CD4-positive, alpha-beta memory T cell (primary cell): ENCODE measurements at regions not wholly inside any gene's neighbourhood (a gene's known extent, or its start where the extent isn't known, plus 50 kb on each side); places are given as distances from the start of the nearest gene placed in this dataset.

ENCODE experiments used
- CTCF ChIA-PET: fragments of 350-600 bp; sonication (Branson Sonifier 250); formaldehyde crosslinking; loops from one replicate; lab custom pipeline; 2021; ENCODE audit warnings: inconsistent platforms; ENCODE audit not compliant: partially characterized antibody; lab: Charles Lee
- POLR2A ChIA-PET: fragments of 350-600 bp; sonication (Branson Sonifier 250); formaldehyde crosslinking; loops from one replicate; lab custom pipeline; 2021; ENCODE audit not compliant: partially characterized antibody; lab: Charles Lee
- DNase-seq, 5 donors: peaks; one replicate each; pipeline versions ENCODE4 v3.0.0 to v3.0.0-alpha.2; 2020 to 2022; ENCODE audit warnings: mixed read lengths in 1 of 5
- H3K27ac ChIP-seq: one replicate; pipeline ENCODE4 v1.7.0; 2013; ENCODE audit warnings: low read depth, low read length
- H3K27me3 ChIP-seq: 2 replicates; pipeline ENCODE4 v1.7.0; 2013; ENCODE audit warnings: mild to moderate bottlenecking, low read length, moderate library complexity; ENCODE audit not compliant: insufficient read depth
- H3K36me3 ChIP-seq: 2 replicates; pipeline ENCODE4 v1.7.0; 2013; ENCODE audit warnings: mild to moderate bottlenecking, low read length, moderate library complexity; ENCODE audit not compliant: insufficient read depth
- H3K4me1 ChIP-seq: 2 replicates; pipeline ENCODE4 v1.7.0; 2013; ENCODE audit warnings: mild to moderate bottlenecking, low read length, moderate library complexity; ENCODE audit not compliant: insufficient read depth
- H3K4me3 ChIP-seq, 2 donors: one replicate each; pipeline ENCODE4 v1.7.0; 2013; ENCODE audit warnings: low read length in 2 of 2, mild to moderate bottlenecking in 1 of 2
- H3K9me3 ChIP-seq, 2 donors: one replicate each; pipeline ENCODE4 v1.7.0; 2013; ENCODE audit warnings: low read length in 2 of 2, control low read depth in 1 of 2; ENCODE audit not compliant: control insufficient read depth in 1 of 2
- H3K27ac Mint-ChIP-seq, 7 donors: one replicate each; pipeline ENCODE4 v1.8.0; 2020 to 2021; ENCODE audit warnings: mixed read lengths in 7 of 7, mild to moderate bottlenecking in 6 of 7, inconsistent platforms in 3 of 7, moderate library complexity in 3 of 7
- H3K27me3 Mint-ChIP-seq, 2 donors: one replicate each; pipeline ENCODE4 v1.8.0; 2020 to 2021; ENCODE audit warnings: mixed read lengths in 2 of 2
- H3K36me3 Mint-ChIP-seq, 2 donors: one replicate each; pipeline ENCODE4 v1.8.0; 2020 to 2021; ENCODE audit warnings: mixed read lengths in 2 of 2, inconsistent platforms in 1 of 2, mild to moderate bottlenecking in 1 of 2
- H3K4me1 Mint-ChIP-seq, 4 donors: one replicate each; pipeline ENCODE4 v1.8.0; 2020 to 2021; ENCODE audit warnings: mixed read lengths in 4 of 4, mild to moderate bottlenecking in 1 of 4
- H3K4me3 Mint-ChIP-seq, 8 donors: one replicate each; pipeline ENCODE4 v1.8.0; 2020 to 2021; ENCODE audit warnings: mixed read lengths in 8 of 8, mild to moderate bottlenecking in 7 of 8, moderate library complexity in 6 of 8, inconsistent platforms in 3 of 8
- H3K9me3 Mint-ChIP-seq, 8 donors: one replicate each; pipeline ENCODE4 v1.8.0; 2020 to 2021; ENCODE audit warnings: mixed read lengths in 8 of 8, mild to moderate bottlenecking in 5 of 8, inconsistent platforms in 3 of 8, moderate library complexity in 1 of 8
- intact Hi-C: fragments of 100-400 bp; cut with micrococcal nuclease; formaldehyde crosslinking; loops from one replicate; pipeline ENCODE4 v1.15.1; 2023

DNA sequence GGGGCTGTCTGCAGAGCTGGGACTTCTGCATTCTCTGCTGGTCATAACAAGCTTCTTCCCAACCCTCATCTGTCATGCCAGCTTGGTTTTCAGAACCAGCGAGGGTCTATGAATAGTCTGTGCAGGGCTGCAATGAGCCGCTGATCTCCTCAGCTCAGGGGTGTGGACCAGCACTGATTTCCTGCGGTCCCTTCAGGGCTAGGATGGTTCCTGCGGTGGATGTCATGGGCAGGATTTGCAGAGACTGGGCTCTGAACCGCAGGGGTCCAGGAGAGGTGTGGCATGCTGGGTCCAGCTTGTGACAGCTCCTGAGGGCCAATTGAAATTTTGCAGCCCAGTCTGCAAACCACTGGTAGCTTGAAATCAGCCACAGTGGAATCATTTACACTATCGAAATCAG lies 188.2 kb upstream of the AGAP1 start:
- H3K9me3 Mint-ChIP-seq: peaks cover 0 to 3% (median 0%) of the 10 kb centered on the region in 8 donors
- Histone ChIP-seq H3K9me3 (no peaks in the 10 kb centered on the region), H3K36me3 (no peaks in the 10 kb centered on the region), H3K27ac (no peak overlapping the region), H3K4me3 (no peak overlapping the region), H3K4me1 (no peaks in the 10 kb centered on the region), H3K27me3 (no peaks in the 10 kb centered on the region)
- ChIA-PET CTCF (no interaction called here), POLR2A (no interaction called here)
- no peaks in the 10 kb centered on the region for H3K36me3 Mint-ChIP-seq
- no peak overlapping the region for H3K4me3 Mint-ChIP-seq
- no peaks in the 10 kb centered on the region for H3K4me1 Mint-ChIP-seq
- H3K27me3 Mint-ChIP-seq: peaks cover 12 to 20% of the 10 kb centered on the region in 2 donors
- DNase-seq: no peak
- no peak overlapping the region for H3K27ac Mint-ChIP-seq
- intact Hi-C loops: no loop called here

DNA sequence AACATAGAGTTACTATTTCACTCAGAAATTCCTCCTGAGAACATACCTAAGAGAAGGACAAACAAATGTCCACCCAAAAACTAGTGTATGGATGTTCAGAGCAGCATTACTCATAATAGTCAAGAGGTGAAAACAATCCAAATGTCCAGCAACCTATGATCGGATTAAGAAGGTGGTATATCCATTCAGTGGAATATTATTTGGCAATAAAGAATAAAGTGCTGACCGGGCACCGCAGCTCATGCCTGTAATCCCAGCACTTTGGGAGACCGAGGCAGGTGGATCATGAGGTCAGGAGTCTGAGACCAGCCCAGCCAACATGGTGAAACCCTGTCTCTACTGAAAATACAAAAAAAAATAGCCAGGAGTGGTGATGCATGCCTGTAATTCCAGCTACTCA lies 182.8 kb upstream of the AGAP1 start:
- Mint-ChIP-seq H3K36me3 (no peaks in the 10 kb centered on the region), H3K9me3 (peaks cover 0 to 8% (median under 1%) of the 10 kb centered on the region in 8 donors), H3K4me1 (no peaks in the 10 kb centered on the region), H3K4me3 (no peak overlapping the region), H3K27me3 (peaks cover 4 to 10% of the 10 kb centered on the region in 2 donors), H3K27ac (no peak overlapping the region)
- CTCF ChIA-PET: no interaction called here
- no peaks in the 10 kb centered on the region for H3K4me1 ChIP-seq
- no peak overlapping the region for H3K4me3 ChIP-seq
- no peaks in the 10 kb centered on the region for H3K9me3 ChIP-seq
- intact Hi-C loops: no loop called here
- H3K36me3 ChIP-seq: no peaks in the 10 kb centered on the region
- no peak for DNase-seq
- H3K27ac ChIP-seq: no peak overlapping the region
- POLR2A ChIA-PET: no interaction called here
- H3K27me3 ChIP-seq: no peaks in the 10 kb centered on the region

DNA sequence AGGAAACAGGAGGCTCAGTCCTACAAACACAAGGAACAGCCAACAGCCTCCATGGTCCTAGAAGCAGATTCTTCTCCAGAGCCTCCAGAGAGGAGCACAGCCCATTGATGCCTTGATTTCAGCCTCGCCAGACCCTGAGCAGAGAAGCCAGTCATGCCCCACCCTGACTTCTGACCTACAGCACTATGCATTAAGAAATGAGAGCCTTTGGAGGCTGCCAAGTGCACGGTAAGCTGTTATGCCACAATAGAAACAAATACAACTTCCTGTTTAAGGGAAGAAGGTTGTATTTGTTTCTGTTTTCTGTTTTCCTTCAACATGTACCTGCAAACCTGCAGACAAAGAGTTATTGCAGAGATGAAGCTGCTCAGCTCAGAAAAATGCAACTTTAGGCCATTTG lies 181.3 kb upstream of the AGAP1 start:
- intact Hi-C loops: no loop called here
- no peak overlapping the region for H3K4me3 ChIP-seq
- H3K27ac ChIP-seq: no peak overlapping the region
- no peaks in the 10 kb centered on the region for H3K4me1 ChIP-seq
- no peaks in the 10 kb centered on the region for H3K36me3 ChIP-seq
- Mint-ChIP-seq H3K27me3 (peaks cover 4 to 7% of the 10 kb centered on the region in 2 donors), H3K4me3 (no peak overlapping the region), H3K9me3 (peaks cover 0 to 6% (median under 1%) of the 10 kb centered on the region in 8 donors), H3K36me3 (no peaks in the 10 kb centered on the region), H3K4me1 (no peaks in the 10 kb centered on the region), H3K27ac (no peak overlapping the region)
- no peak for DNase-seq
- no peaks in the 10 kb centered on the region for H3K27me3 ChIP-seq
- ChIA-PET POLR2A (no interaction called here), CTCF (no interaction called here)
- H3K9me3 ChIP-seq: no peaks in the 10 kb centered on the region

DNA sequence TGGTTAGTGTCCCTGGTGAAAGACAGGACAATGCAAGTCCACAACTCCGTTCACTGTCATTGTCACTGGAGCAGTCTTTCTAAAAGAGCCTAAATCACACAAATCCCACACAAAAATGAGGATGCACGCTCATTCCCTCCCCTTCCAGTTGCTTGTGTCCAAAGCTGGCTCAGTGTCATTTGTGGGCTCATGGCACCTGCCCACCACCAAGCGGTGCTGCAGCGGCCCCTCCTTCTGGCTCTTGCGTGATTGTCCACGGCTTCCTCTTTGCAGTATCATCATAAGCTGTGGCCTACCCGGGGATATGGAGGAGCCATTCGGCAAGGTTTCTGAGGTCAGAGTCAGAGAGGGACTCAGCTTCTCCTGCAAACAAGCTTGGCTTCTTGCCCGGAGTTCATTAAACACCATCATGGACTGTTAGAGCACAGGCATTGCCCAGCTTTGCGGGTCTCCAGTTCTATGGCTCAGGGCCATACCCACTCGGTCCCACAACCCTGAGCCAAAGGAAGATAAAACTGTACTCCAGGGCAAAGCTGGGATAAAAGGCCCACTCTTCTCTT lies 179.4 kb upstream of the AGAP1 start:
- H3K27me3 Mint-ChIP-seq: peaks cover 0 to 3% of the 10 kb centered on the region in 2 donors
- Histone ChIP-seq H3K9me3 (no peaks in the 10 kb centered on the region), H3K4me3 (no peak overlapping the region), H3K4me1 (no peaks in the 10 kb centered on the region), H3K36me3 (no peaks in the 10 kb centered on the region), H3K27ac (no peak overlapping the region), H3K27me3 (no peaks in the 10 kb centered on the region)
- ChIA-PET CTCF (no interaction called here), POLR2A (no interaction called here)
- DNase-seq: no peak
- H3K9me3 Mint-ChIP-seq: peaks cover 0 to 6% (median 0%) of the 10 kb centered on the region in 8 donors
- intact Hi-C loops: no loop called here
- H3K4me1 Mint-ChIP-seq: no peaks in the 10 kb centered on the region
- H3K4me3 Mint-ChIP-seq: no peak overlapping the region
- H3K27ac Mint-ChIP-seq: no peak overlapping the region
- no peaks in the 10 kb centered on the region for H3K36me3 Mint-ChIP-seq

DNA sequence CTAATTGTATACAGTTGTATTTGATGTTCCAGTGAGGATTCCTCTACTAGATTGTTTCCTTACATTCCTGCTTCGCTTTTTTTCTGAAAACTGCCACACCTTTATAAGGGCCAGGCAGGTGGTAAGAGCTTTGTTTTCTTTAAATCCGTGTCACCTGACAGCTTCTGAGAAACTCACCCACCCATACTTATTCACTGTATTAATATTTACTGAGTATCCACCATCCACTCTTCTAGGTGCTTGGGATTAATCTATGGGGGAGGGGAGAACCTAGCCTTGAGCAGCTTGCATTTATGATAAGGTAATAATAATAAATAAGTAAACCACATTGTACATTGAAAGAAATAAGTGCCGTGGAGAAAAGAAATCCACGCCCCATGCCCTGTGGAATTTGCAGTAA lies 174.7 kb upstream of the AGAP1 start:
- Mint-ChIP-seq H3K27ac (no peak overlapping the region), H3K4me1 (no peaks in the 10 kb centered on the region), H3K9me3 (no peaks in the 10 kb centered on the region), H3K36me3 (no peaks in the 10 kb centered on the region), H3K4me3 (no peak overlapping the region), H3K27me3 (peaks cover 1 to 14% of the 10 kb centered on the region in 2 donors)
- Histone ChIP-seq H3K27me3 (no peaks in the 10 kb centered on the region), H3K4me3 (no peak overlapping the region), H3K9me3 (no peaks in the 10 kb centered on the region), H3K4me1 (no peaks in the 10 kb centered on the region), H3K36me3 (no peaks in the 10 kb centered on the region), H3K27ac (no peak overlapping the region)
- CTCF ChIA-PET: no interaction called here
- POLR2A ChIA-PET: interaction anchor here (0.6 kb wide), 1 partner anchor 14 kb away, joined by 3 read pairs; no protein-coding TSS in a partner anchor
- intact Hi-C loops: no loop called here
- DNase-seq: no peak

DNA sequence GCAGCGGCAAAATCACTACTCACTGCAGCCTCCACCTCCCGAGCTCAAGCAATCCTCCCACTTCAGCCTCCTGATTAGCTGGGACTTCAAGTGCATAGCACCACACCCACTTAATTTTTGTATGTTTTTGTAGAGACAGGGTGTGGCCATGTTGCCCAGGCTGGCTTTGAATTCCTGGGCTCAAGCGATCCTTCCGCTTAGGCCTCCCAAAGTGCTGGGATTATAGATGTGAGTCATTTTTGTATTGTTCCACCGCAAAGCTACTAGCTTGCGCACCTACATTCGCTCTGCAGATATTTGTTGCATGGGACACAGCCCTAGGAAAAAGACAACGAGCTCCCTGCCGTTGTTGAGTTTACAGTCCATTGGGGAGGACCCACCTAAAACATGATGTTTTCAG lies 173.5 kb upstream of the AGAP1 start:
- H3K36me3 Mint-ChIP-seq: no peaks in the 10 kb centered on the region
- intact Hi-C loops: no loop called here
- no peak overlapping the region for H3K27ac Mint-ChIP-seq
- DNase-seq: no peak
- H3K27me3 Mint-ChIP-seq: peaks cover 1 to 13% of the 10 kb centered on the region in 2 donors
- no peak overlapping the region for H3K4me3 ChIP-seq
- H3K4me1 Mint-ChIP-seq: no peaks in the 10 kb centered on the region
- no peak overlapping the region for H3K4me3 Mint-ChIP-seq
- H3K4me1 ChIP-seq: no peaks in the 10 kb centered on the region
- H3K9me3 ChIP-seq: no peaks in the 10 kb centered on the region
- no peaks in the 10 kb centered on the region for H3K9me3 Mint-ChIP-seq
- H3K36me3 ChIP-seq: no peaks in the 10 kb centered on the region
- POLR2A ChIA-PET: no interaction called here
- no peak overlapping the region for H3K27ac ChIP-seq
- CTCF ChIA-PET: no interaction called here
- H3K27me3 ChIP-seq: no peaks in the 10 kb centered on the region

DNA sequence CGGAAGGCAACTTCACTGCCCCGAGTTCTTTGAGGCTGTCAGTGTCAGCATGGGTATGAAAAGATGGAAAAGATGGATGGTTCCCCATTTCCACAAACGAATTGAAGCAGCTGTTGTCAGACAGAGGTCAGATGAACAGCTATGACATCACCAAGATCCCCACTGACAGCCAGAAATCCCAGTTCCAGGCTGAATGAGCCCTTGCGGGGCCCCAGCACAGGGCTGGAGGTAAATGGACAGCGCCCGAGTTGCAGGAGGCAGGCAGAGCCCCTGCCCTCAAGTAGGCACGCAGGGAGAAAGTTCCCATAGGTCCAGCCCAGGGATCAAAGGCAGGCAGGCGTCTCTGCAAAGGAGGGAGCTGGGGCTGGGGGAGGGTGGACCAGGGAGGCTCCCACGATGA lies 169.5 kb upstream of the AGAP1 start:
- H3K27me3 Mint-ChIP-seq: peaks cover 4 to 23% of the 10 kb centered on the region in 2 donors
- no peak overlapping the region for H3K4me3 ChIP-seq
- ChIA-PET POLR2A (no interaction called here), CTCF (no interaction called here)
- H3K27ac Mint-ChIP-seq: no peak overlapping the region
- H3K4me1 Mint-ChIP-seq: no peaks in the 10 kb centered on the region
- H3K9me3 Mint-ChIP-seq: no peaks in the 10 kb centered on the region
- H3K27ac ChIP-seq: no peak overlapping the region
- DNase-seq: no peak
- no peaks in the 10 kb centered on the region for H3K9me3 ChIP-seq
- no peak overlapping the region for H3K4me3 Mint-ChIP-seq
- intact Hi-C loops: no loop called here
- no peaks in the 10 kb centered on the region for H3K36me3 ChIP-seq
- H3K36me3 Mint-ChIP-seq: no peaks in the 10 kb centered on the region
- H3K27me3 ChIP-seq: no peaks in the 10 kb centered on the region
- H3K4me1 ChIP-seq: no peaks in the 10 kb centered on the region

DNA sequence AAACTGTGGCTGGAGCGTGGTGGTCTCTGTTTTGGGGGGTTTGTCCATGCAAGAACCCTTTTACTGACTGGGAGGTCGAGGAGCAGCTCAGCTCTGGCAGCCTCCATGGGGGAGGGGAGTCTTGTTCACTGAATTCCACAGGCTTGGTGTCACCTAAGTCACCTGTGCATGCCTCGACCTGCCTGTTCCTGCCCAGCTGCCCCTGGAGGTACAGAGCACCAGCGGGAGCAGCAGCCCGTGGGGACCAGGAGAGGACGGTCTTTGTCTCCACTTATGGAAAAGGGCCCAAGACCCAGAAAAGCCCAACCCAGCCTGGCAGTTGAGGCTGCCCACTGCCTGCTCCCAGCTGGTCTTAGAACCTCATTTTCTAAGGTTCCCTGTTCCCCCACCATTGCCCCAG lies 168.7 kb upstream of the AGAP1 start:
- Histone ChIP-seq H3K4me3 (no peak overlapping the region), H3K27ac (no peak overlapping the region), H3K9me3 (no peaks in the 10 kb centered on the region), H3K4me1 (no peaks in the 10 kb centered on the region), H3K27me3 (no peaks in the 10 kb centered on the region), H3K36me3 (no peaks in the 10 kb centered on the region)
- intact Hi-C loops: no loop called here
- H3K4me3 Mint-ChIP-seq: no peak overlapping the region
- H3K36me3 Mint-ChIP-seq: no peaks in the 10 kb centered on the region
- DNase-seq: no peak
- no peaks in the 10 kb centered on the region for H3K9me3 Mint-ChIP-seq
- H3K4me1 Mint-ChIP-seq: no peaks in the 10 kb centered on the region
- peaks cover 4 to 21% of the 10 kb centered on the region in 2 donors for H3K27me3 Mint-ChIP-seq
- ChIA-PET POLR2A (no interaction called here), CTCF (no interaction called here)
- no peak overlapping the region for H3K27ac Mint-ChIP-seq
